TTC549 (cell line): ENCODE measurements at regions not wholly inside any gene's neighbourhood (a gene's known extent, or its start where the extent isn't known, plus 50 kb on each side); places are given as distances from the start of the nearest gene placed in this dataset.
"Not testable (repeated sequence)": the region's sequence is repeated elsewhere in the genome, so short reads cannot be mapped to it uniquely, and the experiment has no call there.

Experiments used
- FAIRE-seq: peaks from 2 replicates; lab custom pipeline; 2012; peaks lifted over from hg19 to GRCh38; lab: Jason Lieb, UNC

DNA sequence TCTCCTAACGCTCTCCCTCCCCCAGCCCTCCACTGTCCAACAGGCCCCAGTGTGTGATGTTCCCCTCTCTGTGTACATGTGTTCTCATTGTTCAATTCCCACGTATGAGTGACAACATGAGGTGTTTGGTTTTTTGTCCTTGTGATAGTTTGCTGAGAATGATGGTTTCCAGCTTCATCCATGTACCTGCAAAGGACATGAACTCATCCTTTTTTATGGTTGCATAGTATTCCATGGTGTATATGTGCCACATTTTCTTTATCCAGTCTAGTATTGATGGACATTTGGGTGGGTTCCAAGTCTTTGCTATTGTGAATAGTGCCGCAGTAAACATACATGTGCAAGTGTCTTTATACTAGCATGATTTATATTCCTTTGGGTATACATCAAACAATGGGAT, 347.4 kb downstream of the MAGEE1 start:
- FAIRE-seq, result not testable (repeated sequence)

DNA sequence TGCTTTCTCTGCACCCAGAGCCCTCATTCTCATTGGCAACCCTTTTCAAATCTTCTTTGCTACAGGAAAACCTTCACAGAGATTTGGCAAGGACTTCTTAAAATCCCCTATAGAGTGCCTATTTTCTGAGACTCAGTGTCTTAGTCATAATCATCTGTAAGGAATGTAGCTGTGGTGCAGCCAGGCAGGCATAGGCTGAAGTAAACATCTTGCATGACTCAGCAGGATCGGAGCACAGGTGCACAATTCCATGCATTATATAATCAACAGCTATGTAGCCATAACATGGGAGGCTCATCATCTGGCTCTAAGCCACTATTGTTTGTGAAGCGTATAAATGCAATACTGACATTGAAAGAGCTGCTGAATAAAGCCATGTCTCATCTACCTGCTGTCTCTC, 368.8 kb downstream of the MAGEE1 start:
- FAIRE-seq, result no peak

DNA sequence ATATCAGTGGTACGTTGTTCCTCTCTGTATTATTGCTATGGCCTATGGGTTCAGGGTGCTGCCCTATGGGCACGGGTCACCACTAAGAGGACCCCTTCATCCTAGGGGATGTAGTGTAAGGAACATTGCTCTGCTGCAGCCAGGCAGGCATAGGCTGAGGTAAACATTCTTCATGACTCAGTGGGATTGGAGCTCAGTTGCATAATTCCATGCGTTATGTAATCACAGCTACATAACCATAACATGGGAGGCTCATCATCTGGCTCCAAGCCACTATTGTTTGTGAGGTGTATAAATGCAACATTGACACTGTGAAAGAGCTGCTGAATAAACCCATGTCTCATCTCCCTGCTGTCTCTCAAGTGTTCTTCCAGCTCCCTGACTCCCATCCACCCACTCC, 375.2 kb downstream of the MAGEE1 start:
- no peak for FAIRE-seq

DNA sequence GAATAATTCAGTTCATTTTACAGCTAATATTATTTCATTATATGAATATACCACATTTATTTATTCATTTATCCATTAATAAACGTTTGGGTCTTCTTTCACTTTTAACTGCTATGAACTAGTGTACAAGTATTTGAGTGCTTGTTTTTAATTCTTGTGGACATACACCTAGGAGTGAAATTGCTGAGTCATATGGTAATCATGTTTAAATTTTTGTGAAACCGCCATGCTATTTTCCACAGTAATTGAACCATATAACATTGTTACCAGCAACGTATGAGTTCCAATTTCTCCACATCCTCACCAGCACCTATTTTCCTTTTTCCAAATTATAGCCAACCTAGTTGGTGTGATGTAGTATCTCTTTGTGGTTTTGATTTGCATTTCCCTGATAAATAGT, 388.2 kb downstream of the MAGEE1 start:
- FAIRE-seq, result no peak

DNA sequence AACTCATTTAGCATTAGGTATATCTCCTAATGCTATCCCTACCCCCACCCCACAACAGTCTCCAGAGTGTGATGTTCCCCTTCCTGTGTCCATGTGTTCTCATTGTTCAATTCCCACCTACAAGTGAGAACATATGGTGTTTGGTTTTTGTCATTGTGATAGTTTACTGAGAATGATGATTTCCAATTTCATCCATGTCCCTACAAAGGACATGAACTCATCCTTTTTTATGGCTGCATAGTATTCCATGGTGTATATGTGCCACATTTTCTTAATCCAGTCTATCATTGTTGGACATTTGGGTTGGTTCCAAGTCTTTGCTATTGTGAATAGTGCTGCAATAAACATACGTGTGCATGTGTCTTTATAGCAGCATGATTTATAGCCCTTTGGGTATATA, 389.8 kb downstream of the MAGEE1 start:
- not testable (repeated sequence) for FAIRE-seq

DNA sequence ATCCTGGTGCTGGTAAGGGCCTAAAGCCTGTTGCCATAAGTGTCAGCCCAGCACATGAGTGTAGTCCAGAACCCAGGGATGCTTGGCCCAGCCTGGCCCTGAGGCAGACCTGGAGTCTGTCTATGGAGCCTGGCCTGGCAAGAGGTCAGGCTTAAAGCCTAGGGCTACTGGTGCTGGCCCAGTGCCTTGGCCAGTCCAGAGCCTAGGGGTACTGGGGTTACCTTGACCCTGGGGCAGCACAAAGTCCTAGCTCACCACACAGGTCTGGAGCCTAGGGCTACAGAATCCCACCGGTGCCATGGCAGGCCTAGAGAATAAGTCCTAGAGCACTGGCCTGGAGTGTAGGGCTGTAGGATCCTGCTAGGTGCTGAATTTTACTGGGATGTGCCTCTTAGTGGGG, 393.8 kb downstream of the MAGEE1 start:
- FAIRE-seq, result no peak

DNA sequence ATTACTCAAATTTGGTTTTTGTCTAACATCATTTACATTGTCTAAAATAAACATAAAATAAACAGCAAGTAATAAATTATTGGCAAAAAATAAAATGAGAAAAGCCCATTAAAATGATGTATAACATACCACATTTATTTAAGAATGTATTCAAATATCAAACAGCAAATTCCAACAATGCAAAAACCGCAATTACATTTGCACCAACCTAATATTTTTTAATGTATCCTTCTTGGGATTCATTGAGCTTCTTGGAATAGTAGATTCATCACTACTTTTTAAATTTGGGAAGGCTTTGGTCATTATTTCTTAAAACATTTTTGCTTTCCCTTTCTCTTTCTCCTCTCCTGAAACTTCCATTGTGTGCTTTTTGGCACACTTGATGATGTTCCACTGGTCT, 400.2 kb downstream of the MAGEE1 start:
- no peak for FAIRE-seq

DNA sequence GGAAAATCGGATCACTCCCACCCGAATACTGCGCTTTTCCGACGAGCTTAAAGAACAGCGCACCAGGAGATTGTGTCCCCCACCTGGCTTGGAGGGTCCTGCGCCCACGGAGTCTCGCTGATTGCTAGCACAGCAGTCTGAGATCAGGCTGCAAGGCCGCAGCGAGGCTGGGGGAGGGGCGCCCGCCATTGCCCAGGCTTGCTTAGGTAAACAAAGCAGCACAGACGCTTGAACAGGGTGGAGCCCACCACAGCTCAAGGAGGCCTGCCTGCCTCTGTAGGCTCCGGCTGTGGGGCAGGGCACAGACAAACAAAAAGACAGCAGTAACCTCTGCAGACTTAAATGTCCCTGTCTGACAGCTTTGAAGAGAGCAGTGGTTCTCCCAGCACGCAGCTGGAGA, 413.4 kb downstream of the MAGEE1 start:
- not testable (repeated sequence) for FAIRE-seq

DNA sequence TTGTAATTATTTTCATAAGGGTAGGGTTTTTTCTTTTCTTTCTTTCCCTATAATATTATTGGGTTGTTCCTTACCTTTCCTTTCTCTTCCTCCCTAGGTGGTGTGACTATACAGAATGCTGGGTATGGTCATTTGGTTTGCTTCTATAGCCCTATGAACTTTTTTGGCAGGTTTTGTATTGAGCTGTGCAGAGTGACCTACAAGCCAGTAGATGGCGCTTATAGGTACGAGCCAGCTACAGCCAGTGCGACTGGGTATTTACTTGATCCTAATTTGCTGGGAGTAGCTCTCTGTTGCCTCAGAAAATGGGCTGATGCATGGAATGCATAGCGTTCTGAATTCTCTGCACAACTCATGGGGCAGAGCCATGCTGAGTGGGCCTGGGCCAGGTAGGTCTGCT, 423.3 kb downstream of the MAGEE1 start:
- no peak for FAIRE-seq

DNA sequence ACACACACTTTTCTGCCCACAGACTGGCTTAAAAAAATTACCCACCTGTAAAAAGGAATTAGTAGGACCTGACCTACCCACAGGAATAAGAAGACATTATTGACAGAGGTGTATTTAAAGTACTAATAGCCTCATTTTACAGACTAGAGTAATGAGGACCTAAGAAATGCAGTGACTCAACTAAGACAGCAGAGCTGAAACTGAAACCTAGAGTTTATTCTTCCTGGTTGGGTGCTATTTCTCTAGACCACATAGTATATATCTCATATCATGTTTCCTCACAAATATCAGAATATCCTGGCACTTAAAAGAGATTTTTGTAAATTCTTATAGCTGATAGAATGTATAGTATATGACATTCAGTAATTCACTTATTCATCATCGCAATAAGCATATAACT, 435.0 kb downstream of the MAGEE1 start:
- FAIRE-seq, result no peak

DNA sequence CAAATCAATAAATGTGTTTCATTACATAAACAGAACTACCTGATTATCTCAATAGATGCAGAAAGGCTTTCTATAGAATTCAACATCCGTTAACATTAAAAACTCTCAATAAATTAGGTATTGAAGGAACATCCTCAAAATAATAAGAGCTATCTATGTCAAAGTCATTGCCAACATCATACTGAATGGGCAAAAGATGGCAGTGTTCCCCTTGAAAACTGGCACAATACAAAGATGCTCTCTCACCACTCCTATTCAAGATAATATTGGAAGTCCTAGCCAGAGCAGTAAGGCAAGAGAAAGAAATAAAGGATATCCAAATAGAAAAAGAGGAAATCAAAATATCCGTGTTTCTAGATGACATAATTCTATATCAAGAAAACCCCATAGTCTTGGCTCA, 466.4 kb downstream of the MAGEE1 start:
- no peak for FAIRE-seq

DNA sequence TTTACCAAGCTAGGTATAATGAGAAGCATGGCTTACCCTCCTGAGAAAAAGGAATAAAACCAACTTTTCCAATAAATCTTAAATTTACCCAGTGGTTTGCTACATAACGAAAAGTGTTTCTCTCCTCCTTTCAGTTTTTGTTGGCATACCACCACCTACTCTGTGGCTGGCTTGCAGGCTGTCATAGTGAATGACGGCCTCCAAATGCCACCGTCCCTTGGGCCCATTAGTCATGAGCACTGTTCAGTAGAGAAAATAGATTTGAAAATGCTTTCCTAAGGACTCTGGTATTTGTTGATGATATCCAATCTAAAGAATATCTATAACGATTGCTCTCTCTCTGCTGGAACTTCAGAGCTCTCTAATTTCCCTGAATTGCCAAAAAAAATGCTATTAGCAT, 488.3 kb downstream of the MAGEE1 start:
- FAIRE-seq, result no peak

DNA sequence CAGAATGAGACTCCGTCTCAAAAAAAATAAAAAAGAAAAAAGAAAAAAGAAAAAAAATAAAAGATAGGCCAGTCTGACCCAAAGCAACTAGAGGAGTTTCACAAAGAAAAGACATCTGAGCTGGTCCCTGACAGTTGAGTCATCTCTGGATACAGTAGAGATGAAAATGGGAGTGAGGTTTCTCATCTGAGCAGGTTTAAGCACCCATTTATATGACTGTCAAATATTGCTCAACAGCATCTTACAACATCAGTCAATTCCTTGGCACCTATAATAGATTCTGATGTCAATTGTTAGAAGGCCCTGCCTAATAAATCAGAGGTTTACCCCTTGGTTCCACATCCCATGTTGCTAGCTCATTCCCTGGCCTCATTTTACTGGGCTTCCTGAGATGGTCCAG, 490.5 kb downstream of the MAGEE1 start:
- no peak for FAIRE-seq

DNA sequence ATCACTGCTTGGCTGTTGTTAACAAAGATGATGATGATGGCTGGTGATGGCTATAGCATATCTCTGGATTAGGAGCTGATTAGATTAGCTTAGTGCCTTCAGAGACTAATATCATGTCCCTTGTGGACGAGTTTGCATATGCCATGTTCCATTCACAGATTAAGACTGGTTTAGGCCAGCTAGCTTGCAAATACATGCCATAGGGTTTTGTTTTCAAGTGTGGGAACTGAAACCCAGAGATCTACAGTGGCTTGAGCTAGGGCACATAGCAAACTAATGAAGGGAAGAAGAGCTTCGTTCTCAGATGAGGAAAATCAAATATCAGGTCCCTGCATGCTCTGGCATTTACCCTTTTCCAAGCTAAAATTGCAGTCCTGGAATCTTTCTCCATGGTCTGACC, 492.3 kb downstream of the MAGEE1 start:
- FAIRE-seq, result no peak

DNA sequence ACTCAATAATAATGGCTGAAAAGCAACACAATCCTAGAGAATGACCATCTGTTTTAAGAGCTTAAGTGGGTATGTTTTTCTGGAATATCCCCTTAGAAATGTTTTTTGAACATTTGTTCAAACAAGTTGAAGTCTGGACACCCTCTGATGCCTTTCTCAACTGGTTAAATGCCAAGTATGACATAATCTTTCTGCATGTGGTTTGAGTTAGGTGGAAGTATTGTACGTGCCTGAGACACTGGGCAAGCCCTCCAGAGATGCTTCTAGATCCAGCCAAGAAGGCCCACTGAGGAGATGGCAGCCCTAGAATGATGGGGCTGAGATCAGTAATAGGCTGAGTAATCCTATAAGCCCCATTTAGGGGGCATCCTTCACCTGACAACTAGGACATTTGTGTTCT, 493.1 kb downstream of the MAGEE1 start:
- FAIRE-seq, result no peak

DNA sequence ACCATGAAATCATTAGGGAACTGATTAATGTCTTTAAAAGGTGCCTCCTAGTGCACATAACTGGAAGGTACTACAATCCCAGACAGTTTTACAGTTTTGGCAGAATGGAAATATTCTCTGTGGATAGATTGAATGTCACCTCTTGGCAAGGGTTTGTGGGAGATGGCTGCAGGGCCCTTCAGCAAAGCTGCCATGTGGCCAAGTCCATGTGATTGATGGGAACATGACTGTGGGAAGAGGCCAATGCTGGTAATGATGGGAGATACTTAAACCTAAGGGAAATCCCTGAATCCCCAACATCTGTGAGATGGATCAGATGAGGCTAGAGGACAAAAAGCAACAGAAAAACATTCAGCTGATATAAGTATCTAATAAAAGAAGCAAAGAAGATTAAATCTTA, 493.7 kb downstream of the MAGEE1 start:
- FAIRE-seq, result no peak

DNA sequence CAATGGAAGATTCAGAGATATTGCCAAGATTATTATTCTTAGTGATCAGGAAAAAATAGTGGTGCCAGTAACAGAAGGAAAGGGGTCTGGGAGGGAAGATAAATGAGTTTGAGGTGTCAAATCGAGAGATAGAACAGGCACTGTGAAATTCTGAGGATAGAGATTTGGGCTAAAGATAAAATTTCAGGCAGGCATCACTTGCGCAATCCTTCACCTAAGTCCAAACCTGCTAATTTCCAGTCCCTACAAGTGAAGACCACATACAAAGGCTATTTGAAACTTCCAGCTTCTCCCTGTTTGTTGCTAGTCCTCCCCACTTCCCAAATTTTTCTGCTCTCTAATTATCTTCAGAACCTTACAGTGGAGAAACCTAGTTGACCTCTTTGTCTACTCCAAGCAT, 494.6 kb downstream of the MAGEE1 start:
- no peak for FAIRE-seq

DNA sequence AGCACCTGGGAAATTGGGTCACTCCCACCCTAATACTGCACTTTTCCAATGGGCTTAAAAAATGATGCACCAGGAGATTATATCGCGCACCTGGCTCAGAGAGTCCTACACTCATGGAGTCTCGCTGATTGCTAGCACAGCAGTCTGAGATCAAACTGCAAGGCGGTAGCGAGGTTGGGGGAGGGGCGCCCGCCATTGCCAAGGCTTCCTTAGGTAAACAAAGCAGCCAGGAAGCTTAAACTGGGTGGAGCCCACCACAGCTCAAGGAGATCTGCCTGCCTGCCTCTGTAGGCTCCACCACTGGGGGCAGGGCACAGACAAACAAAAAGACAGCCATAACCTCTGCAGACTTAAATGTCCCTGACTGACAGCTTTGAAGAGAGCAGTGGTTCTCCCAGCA, 497.1 kb downstream of the MAGEE1 start:
- not testable (repeated sequence) for FAIRE-seq

DNA sequence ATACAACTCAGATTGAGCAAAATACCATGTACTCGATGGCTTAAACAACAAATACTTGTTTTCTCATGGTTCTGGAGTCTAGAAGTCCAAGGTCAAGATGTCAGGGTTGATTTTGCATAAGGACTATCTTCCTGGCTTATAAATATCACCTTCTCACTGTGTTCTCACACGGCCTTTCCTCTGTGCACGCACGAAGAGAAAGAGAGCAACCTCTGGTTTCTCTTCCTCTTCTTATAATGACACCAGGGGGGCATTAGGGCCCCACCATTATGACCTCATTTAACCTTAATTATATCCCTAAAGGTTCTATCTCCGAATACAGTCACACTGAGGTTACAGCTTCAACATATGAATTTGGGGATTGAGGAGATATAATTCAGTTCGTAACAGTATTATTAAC, 504.0 kb downstream of the MAGEE1 start:
- FAIRE-seq, result no peak

DNA sequence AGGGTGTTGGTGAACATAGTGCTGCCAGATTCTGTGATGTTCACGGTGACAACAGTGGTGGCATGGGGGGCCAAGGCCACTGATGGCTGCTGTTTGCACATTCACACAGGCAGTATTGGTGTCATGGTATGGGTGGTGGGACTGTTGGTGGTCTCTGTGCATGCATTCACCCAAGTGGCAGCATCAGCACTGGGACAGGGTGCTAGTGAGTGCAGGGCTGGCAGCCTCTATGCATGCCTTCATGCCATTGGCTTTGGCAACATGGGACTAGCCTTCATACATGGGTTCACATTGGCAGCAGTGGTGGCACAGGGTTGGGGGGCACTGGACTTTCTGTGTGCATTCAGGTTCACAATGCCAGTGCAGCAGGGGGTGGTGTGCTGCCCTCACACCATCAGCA, 489.7 kb upstream of the FGF16 start:
- FAIRE-seq, result no peak

DNA sequence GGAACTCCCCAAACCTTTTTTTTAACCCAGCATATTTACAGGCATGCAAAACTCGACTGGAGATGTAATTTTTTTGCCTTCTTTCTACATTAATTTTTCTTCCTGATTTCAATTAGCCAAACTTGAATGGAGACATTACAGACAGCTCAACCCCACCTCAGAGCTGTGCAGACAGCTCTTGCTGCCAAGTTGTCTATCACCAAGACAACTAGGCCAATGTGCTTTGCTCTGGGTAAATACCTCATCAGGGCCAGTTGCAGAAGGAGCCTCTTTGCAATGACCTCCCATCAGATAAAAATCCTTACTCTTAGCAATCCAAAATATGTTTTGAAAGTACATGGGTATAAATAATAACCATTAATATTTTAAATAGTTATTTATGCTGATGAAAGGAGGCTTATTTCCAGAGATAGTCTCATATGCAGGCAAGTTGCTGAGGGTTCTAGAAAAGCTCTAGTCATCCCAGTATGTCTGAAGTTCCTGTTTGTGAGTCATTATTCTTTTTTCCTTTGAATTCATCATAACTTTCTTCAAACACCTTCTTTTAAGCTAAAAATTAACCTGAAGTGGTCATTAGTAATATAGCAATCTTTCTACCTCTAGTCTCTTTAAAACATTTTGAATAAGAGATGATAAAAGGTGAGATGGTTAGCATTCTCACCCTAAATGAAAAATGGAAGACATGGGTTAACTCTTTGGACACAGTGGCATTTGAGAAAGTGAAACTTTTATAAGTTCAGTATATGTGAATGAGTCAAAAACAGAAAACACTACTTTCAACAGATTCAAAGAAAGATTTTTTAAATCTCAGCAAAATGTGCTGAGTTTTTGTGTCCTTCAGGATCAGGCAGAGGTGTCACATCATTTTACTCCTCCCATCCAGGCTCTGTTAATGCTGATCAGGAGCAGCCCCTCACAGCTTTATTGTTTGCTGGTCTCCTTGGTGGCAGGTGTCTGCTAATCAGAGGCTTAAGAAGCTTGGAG, 475.5 kb upstream of the FGF16 start:
- FAIRE-seq, result no peak

DNA sequence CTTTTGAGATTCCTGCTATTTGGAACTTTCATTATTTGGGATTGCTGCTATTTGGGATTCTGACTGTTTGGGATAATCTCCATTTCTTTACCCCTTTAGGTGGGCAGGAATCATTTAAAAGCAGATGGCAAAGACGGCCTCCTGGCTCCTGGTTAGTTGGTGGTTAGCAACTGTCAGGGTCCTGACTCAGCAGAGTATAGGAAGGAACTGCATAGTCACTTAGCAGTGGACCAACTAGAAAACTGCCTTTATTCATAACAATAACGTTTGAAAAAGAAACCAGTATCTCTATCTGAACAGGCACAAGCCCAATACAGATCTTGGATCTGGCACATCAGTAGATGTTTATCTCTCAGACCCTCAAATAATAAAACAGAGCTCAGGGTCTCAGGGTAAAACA, 469.7 kb upstream of the FGF16 start:
- no peak for FAIRE-seq

DNA sequence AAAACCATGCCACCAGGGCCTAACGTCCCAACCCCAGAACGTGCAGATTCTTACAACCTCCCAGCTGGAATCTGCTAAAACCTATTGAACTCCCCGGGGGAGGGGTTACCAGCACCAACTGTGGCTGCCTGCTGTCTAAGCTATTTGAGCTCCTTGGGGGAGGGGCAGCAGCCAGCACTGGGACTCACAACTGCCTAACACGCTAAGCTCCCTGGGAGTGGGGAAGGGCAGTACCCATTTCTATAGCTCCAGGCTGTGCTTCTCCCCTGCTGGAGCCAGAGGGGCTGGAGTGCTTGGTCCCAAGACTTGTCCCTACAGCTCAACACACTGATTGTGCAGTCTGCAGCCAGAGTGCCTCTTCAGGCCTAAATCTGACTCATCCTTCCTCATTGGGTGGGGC, 459.8 kb upstream of the FGF16 start:
- FAIRE-seq, result no peak

DNA sequence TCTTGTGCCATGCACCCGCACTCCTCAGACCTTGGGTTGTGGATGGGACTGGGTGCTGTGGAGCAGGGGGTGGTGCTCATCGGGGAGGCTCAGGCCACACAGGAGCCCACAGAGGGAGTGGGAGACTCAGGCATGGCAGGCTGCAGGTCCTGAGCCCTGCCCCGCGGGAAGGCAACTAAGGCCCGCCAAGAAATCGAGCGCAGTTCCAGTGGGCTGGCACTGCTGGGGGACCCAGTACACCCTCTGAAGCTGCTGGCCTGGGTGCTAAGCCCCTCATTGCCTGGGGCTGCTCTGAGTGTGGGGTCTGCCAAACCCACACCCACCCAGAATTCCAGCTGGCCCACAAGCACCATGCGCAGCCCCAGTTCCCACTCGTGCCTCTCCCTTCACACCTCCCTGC, 450.5 kb upstream of the FGF16 start:
- FAIRE-seq, result no peak
